Uterus (tissue), 2 donors: ENCODE measurements at regions not wholly inside any gene's neighbourhood (a gene's known extent, or its start where the extent isn't known, plus 50 kb on each side); places are given as distances from the start of the nearest gene placed in this dataset.

Experiments
- POLR2A ChIP-seq, 2 donors: fragments of 450-650 bp; IDR thresholded peaks; one replicate each; pipeline ENCODE4 v1.6.1; 2016; ENCODE audit warnings: antibody characterized with exemption in 2 of 2, mild to moderate bottlenecking in 1 of 2, moderate library complexity in 1 of 2
- TF ChIP-seq, protein P1 (sequence below), 4 experiments: fragments of 200-600 bp in 2 of 4; fragments of 450-650 bp in 2 of 4; sonication (generic) in 2 of 4; IDR thresholded peaks; one replicate each; pipeline ENCODE4 v1.5.1; 2016 to 2019; ENCODE audit warnings: antibody characterized with exemption in 4 of 4, mild to moderate bottlenecking in 2 of 4, moderate library complexity in 1 of 4

DNA sequence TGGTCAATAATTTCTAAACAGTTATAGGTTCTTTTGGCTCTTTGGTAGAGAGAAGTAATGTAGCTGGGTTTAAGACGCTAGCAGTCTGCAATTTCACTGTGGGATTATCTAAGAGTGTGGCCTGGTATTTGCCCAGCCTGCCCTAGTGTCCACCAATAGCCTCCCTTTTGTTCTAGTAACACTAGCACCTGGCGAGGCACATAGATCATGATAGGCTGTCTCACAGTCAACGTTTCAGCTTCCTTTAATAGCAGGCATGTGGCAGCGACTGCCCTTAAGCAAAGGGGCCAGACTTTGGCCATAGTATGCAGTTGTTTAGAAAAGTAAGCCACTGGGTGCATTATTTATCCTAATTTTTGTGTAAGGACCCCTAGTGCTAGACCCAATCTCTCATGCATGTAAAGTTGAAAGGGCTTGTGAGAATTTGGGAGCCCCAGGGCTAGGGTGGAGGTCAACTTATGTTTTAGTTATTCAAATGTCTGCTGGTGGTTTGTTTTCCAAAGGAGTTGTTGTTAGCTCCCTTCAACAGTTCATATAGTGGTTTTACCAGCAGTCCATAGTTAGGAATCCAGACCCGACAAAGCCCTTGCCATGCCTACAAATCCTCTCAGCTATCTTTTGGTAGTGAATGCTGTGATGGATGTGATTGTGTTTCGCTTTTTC is 274.3 kb downstream of the HTR1A start:
- TF ChIP-seq, protein P1, sequence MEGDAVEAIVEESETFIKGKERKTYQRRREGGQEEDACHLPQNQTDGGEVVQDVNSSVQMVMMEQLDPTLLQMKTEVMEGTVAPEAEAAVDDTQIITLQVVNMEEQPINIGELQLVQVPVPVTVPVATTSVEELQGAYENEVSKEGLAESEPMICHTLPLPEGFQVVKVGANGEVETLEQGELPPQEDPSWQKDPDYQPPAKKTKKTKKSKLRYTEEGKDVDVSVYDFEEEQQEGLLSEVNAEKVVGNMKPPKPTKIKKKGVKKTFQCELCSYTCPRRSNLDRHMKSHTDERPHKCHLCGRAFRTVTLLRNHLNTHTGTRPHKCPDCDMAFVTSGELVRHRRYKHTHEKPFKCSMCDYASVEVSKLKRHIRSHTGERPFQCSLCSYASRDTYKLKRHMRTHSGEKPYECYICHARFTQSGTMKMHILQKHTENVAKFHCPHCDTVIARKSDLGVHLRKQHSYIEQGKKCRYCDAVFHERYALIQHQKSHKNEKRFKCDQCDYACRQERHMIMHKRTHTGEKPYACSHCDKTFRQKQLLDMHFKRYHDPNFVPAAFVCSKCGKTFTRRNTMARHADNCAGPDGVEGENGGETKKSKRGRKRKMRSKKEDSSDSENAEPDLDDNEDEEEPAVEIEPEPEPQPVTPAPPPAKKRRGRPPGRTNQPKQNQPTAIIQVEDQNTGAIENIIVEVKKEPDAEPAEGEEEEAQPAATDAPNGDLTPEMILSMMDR (IDR thresholded peaks at IDR 0.05): no peak
- TF ChIP-seq POLR2A (IDR thresholded peaks at IDR 0.05): no peak
